GM20431 (cell line): ENCODE measurements at regions not wholly inside any gene's neighbourhood (a gene's known extent, or its start where the extent isn't known, plus 50 kb on each side); places are given as distances from the start of the nearest gene placed in this dataset.

Experiments
- in situ Hi-C: fragments of 300-500 bp; cut with MseI, MboI; formaldehyde crosslinking; loops from one replicate; pipeline ENCODE4 v1.15.0; 2020; ENCODE audit warnings: low sequenced_read_pairs; ENCODE audit not compliant: unreplicated experiment

DNA sequence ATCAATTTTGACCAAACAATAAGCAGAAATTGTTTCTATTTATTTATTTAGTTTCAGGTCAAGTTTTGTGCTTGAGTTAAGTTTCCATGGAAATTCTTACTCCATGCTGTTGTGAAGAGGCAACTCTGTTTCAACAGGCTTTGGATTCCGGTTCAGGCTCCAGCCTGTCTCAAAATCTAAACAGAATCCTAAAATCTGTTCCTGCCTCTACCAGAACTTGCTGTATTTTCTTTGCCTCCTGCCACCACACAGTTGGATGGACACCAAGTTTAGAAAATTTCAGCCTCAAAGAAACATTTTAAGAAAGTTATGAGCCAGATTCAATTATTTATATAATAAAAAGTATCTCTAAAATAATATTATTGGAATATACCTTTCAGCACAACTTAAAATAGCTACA lies 330.9 kb downstream of the FOXG1 start:
- in situ Hi-C loops, result no loop called here

DNA sequence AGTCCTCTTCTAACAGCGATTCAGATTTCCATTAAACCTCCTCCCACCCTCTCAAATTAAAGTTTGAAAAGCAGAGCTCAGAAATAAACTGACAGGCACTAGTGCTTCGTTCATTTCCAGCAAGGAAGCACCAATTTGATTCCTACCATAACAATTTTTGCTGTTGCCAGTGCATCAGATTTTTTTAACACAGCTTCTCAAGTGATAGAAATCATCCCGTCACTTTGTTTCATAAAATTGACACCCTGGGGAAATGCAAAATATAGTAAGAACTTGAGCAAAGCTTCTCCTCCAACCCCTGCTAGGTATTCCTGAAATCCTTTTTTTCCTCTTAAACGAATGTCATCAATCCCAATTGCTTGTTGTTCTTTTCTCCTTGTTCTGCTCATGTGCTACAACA lies 332.1 kb downstream of the FOXG1 start:
- in situ Hi-C loops, result no loop called here

DNA sequence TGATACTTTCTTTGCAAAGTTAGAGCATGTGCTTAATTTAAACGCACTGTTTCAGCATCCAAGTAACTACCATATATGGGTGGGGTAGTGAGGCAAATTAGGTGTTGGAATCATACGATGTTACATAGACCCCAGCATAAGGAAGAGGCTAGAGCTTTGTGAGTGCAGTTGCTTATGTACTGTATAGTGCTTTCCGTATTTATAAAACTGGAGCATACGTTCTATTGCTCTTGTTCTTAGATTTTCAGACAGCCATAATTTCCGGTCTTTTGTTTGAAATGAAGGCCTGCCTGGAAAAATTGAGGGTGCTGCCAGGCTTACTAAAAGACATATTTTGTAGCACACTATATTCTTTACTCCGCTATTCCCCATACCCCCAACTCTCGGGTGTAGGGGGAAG lies 335.7 kb downstream of the FOXG1 start:
- in situ Hi-C loops, result no loop called here

DNA sequence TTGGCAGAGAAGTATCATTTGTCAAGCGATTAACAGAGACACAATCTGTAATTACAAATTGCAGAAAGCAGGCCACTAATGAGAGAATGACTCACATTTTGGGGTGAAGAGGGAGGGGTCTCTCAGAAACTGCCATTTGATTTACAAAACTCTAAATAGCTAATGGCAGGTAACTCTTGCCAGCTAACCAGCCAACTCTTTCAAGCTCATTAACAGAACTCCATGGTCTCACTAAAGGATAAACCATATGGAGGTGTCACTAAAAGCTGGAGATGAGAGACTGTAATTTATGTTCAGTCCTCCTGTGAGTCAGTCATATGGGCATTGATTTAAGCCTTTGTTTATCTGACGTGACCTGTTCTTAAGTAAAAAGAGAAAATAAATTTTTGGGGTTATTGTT lies 336.4 kb downstream of the FOXG1 start:
- in situ Hi-C loops, result no loop called here

DNA sequence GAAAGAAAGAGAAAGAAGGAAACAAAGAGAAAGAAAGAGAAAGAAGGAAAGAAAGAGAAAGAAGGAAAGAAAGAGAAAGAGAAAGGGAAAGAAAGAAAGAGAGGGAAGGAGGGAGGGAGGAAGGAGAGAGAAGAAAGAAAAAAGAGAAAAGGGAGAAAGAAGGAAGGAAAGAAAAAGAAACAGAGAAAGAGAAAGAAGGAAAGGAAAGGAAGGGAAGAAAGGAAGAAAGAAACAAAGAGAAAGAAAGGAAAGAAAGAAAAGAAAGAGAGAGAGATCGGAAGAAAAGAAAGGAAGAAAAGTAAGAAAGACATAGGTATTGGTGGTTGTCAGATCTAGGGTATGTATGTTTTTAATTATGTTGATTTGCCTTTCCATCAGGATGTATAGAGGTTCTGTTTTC lies 342.3 kb downstream of the FOXG1 start:
- in situ Hi-C loops, result no loop called here

DNA sequence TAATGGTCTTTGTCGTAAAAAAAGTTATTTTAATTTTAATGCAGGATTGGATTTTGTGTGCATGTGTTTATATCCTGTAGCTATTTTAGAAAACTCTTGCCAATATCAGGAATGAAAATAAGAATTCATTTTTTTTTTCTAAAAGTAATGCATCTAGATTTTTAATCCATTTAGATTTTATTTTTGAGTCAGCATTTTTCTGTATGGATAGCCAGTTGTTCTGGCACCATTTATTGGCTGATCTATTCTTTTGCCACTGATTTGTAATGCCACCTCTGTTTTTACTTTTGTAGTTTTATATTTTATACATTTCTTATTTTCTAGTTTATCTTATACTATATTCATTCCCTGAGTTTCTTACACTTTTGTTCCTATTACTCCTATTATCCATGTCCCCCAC lies 343.0 kb downstream of the FOXG1 start:
- in situ Hi-C loops, result no loop called here

DNA sequence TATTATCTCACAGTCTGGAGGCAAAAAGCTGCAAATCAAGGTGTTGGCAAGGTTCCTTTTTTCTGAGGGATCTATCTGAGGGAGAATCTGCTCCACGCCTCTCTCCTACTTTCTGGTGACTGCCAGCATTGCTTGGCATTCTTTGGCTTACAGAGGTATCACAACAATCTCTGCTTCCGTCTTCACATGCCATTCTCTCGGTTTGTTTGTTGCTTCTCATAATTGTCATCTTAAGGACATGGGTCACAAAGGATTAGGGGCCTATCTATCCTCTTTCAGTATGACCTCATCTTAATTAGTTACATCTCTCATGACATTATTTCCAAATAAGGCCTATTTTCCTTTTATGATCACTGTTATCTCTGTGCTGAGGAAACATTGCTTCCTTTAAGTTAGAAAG lies 345.0 kb downstream of the FOXG1 start:
- in situ Hi-C loops, result no loop called here

DNA sequence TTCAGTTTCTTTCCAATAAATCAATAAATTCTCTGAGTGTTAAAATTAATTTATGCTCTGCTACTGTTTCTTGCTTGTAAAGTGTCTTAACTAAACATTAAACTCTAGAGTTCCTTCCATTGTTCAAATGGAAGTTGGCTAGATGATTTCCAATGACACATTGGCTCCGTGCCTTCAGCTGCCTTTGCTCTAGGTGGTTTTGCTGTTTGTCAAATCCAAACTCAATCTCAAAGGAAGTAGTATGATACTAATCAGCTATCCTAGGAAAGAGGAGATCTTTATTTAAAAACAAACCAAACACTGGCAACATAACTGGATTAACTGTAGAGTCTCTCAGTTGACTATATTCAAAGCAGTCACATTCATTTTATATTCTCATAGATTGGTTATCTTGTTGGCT lies 356.4 kb downstream of the FOXG1 start:
- in situ Hi-C loops, result no loop called here

DNA sequence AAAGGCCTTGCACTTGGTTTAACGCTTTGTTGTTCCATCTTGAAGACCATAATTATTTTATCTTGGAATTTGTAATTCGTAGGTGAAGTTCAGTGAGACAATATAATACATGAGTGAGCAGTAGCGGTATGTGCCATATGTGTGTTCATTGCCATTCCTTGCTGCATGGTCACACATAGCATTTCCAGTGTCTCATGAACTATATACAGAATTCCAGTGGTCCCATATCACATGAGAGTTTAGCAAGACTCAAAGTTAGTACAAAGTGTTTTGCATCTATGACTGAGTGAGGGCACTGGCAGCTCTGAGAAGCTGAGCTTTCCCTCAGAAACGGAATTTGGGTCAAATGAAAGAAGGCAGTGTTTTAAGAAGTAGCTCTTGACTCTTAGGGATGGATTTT lies 359.8 kb downstream of the FOXG1 start:
- in situ Hi-C loops, result no loop called here

DNA sequence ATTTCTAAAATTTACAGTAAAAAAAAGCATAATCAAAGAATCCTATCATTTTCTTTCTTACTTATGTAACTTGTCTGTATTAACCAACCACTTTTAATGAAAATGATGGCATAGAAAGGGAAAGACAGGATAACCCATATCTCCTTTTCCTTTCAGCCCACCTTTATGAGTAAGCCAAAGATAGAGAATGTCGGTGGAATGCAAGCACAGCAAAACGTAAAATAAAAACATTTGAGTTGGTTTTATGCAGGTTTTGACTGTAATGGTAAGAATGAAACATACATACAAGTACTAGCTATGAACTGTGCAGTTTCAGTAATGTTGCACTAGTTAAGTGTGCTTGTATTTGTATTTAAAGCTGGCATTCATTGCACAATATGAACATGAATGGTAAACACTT lies 360.3 kb downstream of the FOXG1 start:
- in situ Hi-C loops, result no loop called here

DNA sequence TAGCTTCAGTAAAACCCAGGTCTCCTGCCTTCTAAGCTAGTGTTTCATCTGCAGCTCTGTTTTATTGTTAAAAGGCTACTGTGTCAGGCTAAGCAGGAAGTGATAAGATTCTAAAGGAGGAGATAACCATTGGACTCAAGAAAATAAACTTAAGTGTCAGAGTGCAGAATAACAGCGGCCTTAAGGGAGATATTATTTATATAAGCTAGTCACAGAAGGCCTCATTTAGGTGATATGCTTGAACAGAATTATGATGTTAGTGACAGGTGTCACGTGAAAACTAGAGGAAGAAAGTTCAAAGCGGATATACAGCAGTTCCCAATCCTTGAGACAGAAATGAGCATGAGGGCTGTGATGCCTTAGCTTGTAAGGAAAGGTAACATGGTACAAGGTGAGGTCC lies 373.4 kb downstream of the FOXG1 start:
- in situ Hi-C loops, result no loop called here

DNA sequence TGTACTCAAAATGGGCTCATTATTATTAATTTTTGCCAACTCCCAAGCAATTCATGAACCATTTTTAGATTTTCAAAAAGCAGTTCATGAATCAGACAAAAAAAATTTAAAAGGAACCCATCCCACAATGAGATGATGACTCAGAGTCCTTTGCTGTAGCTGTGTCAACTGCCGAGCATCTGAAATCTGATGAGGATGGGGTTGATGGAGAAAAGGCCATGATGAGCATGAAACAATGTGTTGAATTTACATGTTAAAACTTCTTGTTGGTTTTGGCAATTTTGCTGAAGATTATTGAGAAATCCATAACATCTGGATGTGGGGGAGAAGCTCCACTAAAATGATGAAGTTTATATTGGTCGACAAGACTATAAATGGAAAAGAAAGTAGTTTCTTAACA lies 378.0 kb downstream of the FOXG1 start:
- in situ Hi-C loops, result no loop called here

DNA sequence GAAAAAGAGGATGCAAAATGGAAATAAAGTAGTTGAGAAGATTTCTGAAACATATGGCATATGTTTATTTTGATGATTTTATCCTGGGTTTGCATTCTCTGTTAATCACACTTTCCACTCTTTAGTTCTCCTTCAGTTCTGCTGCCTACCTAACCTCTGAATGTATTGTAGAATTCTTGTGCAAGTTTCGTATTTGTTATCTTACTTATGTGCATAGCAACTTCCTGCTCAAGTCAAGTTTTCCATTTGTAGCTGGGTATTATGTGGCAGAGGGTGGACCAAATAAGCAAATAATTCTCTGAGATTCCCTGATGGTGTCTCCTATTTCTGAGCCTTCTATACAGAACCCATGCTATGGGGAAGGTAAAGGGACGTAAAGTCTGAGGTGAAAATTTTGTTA lies 381.6 kb downstream of the FOXG1 start:
- in situ Hi-C loops, result no loop called here

DNA sequence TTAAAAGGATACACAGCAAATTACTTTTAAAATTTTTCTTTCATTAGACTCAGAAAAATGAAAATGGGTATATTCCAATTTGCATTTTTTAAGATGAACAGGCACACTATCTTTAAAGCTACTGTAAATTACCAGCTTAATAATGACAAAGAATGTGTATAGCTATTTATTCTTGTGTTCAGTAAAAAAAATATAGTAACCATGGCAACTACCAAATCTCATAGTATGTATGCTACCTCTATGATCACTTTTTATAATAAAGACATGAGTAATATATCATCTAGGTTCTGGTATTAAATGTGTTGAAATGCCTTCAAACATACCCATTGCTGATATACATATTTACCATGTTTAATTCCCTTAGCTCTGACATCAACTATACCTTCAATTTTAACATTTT lies 383.2 kb downstream of the FOXG1 start:
- in situ Hi-C loops, result no loop called here

DNA sequence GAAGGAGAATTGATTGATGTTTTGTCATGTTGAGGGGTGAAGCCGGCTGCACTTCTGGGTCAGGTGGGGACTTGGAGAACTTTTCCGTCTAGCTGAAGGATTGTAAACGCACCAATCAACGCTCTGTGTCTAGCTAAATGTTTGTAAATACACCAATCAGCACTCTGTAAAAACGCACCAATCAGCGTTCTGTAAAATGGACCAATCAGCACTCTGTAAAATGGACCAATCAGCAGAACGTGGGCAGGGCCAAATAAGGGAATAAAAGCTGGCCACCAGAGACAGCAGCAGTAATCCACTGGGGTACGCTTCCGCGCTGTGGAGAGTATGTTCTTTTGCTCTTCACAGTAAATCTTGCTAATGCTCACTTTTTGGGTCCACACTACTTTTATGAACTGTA lies 384.1 kb downstream of the FOXG1 start:
- in situ Hi-C loops, result no loop called here

DNA sequence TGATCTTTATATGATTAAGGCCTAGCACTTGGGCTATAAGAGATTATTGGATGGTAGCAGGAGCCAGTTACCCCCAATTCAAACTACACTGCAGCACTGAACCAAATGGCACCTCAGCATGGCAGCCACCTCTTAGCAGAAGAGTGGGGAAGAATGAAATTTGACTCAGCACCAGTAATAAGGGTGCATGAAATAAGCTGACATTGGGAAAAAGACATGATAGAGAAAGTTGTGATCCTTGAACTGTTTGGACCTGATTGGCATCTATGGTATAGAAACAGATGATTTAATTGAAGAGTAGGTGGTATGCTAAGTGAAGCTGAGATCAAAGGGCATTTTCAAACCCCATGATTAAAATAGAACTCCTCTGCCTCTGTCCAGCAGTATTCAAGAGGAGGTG lies 389.5 kb downstream of the FOXG1 start:
- in situ Hi-C loops, result no loop called here

DNA sequence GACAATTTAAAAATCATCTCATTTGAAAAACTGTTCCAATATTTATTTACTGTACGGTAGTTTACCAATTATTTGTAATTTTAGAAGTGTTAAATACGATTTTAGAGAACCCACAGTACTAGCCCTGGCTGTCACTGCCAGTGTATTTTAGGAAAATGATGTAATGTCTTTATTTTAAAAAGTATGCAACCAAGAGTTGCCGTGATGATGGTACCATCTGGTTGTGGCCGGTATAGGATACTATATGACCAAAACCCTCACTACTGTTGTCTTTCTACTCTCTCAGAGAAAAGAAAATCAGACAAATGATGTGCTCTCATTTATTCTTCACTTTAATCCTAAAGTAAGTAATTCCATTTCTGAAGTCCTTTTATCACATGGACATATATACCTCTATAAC lies 395.0 kb downstream of the FOXG1 start:
- in situ Hi-C loops, result no loop called here

DNA sequence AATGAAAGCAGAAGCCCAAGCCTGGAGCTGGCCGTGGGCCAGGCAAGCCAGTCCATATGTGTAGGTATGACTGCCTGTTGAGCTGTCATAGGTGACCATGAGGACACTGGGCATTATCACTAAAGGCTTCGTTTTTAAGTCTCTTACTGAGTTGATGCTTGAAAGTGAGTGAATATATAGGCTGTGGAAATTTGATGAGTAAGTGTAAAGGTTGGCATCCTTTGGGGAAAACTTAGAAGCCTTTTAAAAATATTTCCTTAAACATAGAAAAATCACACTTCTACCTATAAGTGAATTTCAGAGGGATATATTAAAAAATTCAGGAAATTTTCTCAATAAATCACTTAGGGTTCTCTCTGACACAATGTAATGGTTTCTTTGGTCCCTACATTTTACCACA lies 396.5 kb downstream of the FOXG1 start:
- in situ Hi-C loops, result no loop called here

DNA sequence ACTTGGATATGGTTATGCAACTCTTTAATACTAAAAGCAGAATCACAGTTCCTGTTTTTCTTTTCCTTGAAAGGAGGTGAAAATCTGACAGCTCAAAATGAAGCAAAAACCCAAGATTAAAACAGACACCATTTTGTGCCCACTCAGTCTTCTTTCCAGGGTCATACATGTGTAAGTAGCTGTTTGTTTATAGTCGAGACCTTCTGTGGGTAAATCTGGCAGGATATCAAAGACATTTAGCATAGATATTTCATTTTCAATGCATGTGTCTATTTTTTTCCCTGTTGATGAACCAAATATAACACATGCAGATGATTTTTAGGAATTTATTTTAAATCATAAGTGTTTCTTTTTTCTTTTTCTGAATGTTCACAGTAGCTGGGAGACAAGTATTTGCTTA lies 398.8 kb downstream of the FOXG1 start:
- in situ Hi-C loops, result no loop called here

DNA sequence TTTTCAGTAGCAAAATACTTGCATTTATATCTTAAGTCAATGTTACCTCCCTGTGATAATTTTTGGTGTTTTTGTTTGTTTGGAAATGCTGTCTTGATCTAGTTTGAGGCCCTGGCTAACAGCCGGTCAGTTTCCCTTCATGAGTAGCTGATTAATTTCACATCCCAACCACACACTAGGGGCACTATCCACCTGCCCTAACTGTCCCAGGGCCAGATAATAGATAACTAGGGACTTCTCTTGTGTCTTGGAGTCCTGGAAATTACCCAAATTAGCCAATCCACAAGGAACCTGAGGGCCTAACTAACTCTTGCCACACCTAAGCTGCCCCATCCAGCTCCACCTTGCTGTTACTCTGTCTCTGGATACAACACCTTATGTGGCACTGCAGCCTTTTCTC lies 399.9 kb downstream of the FOXG1 start:
- in situ Hi-C loops, result no loop called here

DNA sequence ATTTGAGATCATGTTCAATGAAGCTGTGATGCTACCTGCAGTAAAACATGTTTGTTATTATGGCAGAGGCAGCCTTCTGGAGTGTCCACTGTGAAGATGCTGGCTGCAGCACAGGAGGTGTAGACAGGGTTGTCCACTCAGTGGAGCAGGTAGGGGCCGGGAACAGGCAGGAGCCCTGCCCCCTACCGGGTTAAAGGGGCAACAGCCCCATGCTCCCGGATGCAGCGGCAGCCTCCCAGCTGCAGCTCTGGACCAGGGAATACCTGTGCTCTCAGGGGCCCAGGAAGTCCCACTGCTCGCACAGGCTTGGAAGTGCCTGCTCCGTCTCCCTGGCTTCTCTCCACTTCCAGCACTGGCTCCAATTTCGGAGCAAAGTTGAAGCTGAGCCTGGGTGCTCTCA lies 401.6 kb downstream of the FOXG1 start:
- in situ Hi-C loops, result no loop called here

DNA sequence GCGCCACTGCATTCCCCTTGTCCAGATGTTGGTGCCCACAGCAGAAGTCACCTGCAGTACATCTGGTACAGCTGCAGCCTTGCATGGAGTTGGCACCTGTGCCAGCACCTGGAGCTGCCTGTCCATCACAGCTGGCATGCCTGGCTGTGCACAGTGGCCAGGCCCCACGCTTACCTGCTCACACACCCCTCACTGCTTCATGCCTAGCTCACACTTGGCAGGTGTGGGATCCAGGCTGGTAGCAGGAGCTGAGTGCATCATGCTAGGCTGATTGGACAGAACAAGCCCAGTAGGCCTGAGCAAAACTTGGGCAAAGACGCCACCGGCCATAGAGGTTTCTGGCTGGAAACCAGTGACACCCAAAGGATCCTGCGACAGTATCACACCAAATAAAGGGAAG lies 402.8 kb downstream of the FOXG1 start:
- in situ Hi-C loops, result no loop called here

DNA sequence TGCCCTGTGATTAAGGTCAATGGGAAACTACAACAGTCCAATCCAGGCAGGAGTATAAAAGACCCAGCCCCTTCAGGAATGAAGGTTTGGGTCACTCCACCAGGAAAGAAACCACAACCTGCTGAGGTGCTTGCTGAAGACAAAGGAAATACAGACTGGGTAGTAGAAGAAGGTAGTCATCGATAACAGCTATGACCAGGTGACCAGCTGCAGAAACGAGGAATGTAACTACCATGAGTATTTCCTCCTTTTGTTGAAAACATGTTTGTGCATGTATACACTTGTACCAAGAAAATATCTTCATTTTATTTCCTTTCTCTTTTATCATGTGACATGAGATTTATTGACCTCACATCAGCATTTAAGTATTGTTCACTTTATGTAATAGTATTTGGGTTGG lies 409.1 kb downstream of the FOXG1 start:
- in situ Hi-C loops, result no loop called here
